ENCODE measurements at regions not wholly inside any gene's neighbourhood (a gene's known extent, or its start where the extent isn't known, plus 50 kb on each side); places are given as distances from the start of the nearest gene placed in this dataset.

DNA sequence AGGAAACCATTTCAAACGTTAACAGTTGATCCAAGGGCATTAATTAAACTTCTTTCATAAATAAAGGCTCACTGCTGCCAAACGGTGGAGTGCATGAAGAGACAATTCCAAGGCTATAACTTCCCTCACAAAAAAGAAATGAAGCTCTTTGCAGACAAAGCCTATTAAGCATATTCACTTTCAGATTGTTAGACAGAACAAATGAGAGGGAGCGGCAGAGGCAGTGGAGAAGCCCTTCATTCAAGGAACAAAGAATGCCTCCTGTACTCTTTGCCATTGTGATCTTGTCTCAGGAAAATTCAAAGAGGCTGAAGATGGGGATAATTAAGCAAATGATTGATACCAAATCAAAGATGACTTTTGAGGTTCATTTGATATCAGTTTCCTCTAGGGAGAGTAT is 370.5 kb upstream of the FAT1 start:
- no peaks in the 10 kb centered on the region for H3K4me1 Mint-ChIP-seq
- Histone ChIP-seq H3K9me3 (ENCODE audit: control extremely low read depth in 1 of 3, control insufficient read depth in 2 of 3, insufficient read depth in 1 of 3, low read length in 2 of 3) (peaks cover 0 to 5% (median 0%) of the 10 kb centered on the region in 3 donors), H2AFZ (ENCODE audit: insufficient read depth, low read depth, low read length, poor library complexity, severe bottlenecking) (no peak overlapping the region), H3K27me3 (replicated peaks in 1 of 4; ENCODE audit: control extremely low read depth in 1 of 4, control insufficient read depth in 3 of 4, insufficient read depth in 4 of 4, low read length in 3 of 4) (no peaks in the 10 kb centered on the region), H3K4me3 (ENCODE audit: control extremely low read depth in 1 of 5, extremely low read depth in 1 of 5, insufficient read depth in 1 of 5, low read depth in 2 of 5, low read length in 4 of 5) (no peak overlapping the region), H3K27ac (ENCODE audit: low read length in 2 of 2) (no peak overlapping the region), H3K79me2 (ENCODE audit: control insufficient read depth, insufficient read depth, low read length) (no peaks in the 10 kb centered on the region), H3K4me2 (replicated peaks; ENCODE audit: low read depth, low read length, poor library complexity, severe bottlenecking) (no peak overlapping the region), H3K36me3 (replicated peaks in 1 of 2; ENCODE audit: control extremely low read depth in 1 of 2, control insufficient read depth in 1 of 2, extremely low read depth in 1 of 2, insufficient read depth in 2 of 2, low read length in 1 of 2) (no peaks in the 10 kb centered on the region), H3K9ac (ENCODE audit: low read length) (no peak overlapping the region), H4K20me1 (ENCODE audit: control insufficient read depth, insufficient read depth, low read length, poor library complexity, severe bottlenecking) (no peaks in the 10 kb centered on the region), H3K4me1 (ENCODE audit: control insufficient read depth in 2 of 2, insufficient read depth in 2 of 2, low read length in 2 of 2) (no peaks in the 10 kb centered on the region)
- no peaks in the 10 kb centered on the region for H3K27me3 Mint-ChIP-seq
- no peak overlapping the region for H3K4me3 Mint-ChIP-seq
- H3K9me3 Mint-ChIP-seq (ENCODE audit: insufficient read depth) = peaks cover 15% of the 10 kb centered on the region
- no peak for ATAC-seq (ENCODE audit: low read depth)
- TF ChIP-seq EZH2 (IDR thresholded peaks at IDR 0.05; ENCODE audit: borderline replicate concordance, insufficient read depth, low read depth, low read length, poor library complexity, severe bottlenecking) = no peak
- TF ChIP-seq, protein P1, sequence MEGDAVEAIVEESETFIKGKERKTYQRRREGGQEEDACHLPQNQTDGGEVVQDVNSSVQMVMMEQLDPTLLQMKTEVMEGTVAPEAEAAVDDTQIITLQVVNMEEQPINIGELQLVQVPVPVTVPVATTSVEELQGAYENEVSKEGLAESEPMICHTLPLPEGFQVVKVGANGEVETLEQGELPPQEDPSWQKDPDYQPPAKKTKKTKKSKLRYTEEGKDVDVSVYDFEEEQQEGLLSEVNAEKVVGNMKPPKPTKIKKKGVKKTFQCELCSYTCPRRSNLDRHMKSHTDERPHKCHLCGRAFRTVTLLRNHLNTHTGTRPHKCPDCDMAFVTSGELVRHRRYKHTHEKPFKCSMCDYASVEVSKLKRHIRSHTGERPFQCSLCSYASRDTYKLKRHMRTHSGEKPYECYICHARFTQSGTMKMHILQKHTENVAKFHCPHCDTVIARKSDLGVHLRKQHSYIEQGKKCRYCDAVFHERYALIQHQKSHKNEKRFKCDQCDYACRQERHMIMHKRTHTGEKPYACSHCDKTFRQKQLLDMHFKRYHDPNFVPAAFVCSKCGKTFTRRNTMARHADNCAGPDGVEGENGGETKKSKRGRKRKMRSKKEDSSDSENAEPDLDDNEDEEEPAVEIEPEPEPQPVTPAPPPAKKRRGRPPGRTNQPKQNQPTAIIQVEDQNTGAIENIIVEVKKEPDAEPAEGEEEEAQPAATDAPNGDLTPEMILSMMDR (IDR thresholded peaks at IDR 0.05) = no peak
- intact Hi-C loops (cut with micrococcal nuclease) = no loop called here
- DNase-seq = no peak
- WGBS (ENCODE audit: insufficient coverage) = 80% methylated on average over 1 of the region's 3 CpGs
- ChIA-PET POLR2A (no interaction called here), CTCF (no interaction called here)
- no peak overlapping the region for H3K27ac Mint-ChIP-seq

DNA sequence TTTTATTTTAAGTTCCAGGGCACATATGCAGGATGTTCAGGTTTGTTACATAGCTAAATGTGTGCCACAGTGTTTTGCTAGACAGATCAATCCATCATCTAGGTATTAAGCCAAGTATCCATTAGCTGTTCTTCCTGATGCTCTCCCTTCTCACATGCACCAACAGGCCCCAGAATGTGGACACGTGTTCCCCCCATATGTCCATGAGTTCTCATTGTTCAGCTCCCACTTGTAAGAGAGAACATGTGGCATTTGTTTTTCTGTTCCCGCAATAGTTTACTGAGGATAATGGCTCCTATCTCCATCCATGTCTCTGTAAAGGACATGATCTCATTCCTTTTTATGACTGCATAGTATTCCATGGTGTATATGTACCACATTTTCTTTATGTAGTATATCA is 374.8 kb upstream of the FAT1 start:
- no peaks in the 10 kb centered on the region for H3K36me3 ChIP-seq (replicated peaks in 1 of 2; ENCODE audit: control extremely low read depth in 1 of 2, control insufficient read depth in 1 of 2, extremely low read depth in 1 of 2, insufficient read depth in 2 of 2, low read length in 1 of 2)
- ATAC-seq (ENCODE audit: low read depth) (no peak), DNase-seq (no peak)
- H3K27me3 ChIP-seq (replicated peaks in 1 of 4; ENCODE audit: control extremely low read depth in 1 of 4, control insufficient read depth in 3 of 4, insufficient read depth in 4 of 4, low read length in 3 of 4) = no peaks in the 10 kb centered on the region
- intact Hi-C loops (cut with micrococcal nuclease) = no loop called here
- no peak overlapping the region for H3K9ac ChIP-seq (ENCODE audit: low read length)
- no peaks in the 10 kb centered on the region for H3K79me2 ChIP-seq (ENCODE audit: control insufficient read depth, insufficient read depth, low read length)
- no peak overlapping the region for H2AFZ ChIP-seq (ENCODE audit: insufficient read depth, low read depth, low read length, poor library complexity, severe bottlenecking)
- H3K9me3 ChIP-seq (ENCODE audit: control extremely low read depth in 1 of 3, control insufficient read depth in 2 of 3, insufficient read depth in 1 of 3, low read length in 2 of 3) = peaks cover 0 to 8% (median 0%) of the 10 kb centered on the region in 3 donors
- H3K9me3 Mint-ChIP-seq (ENCODE audit: insufficient read depth) = peaks cover 13% of the 10 kb centered on the region
- TF ChIP-seq, protein P1 (IDR thresholded peaks at IDR 0.05) = no peak
- TF ChIP-seq EZH2 (IDR thresholded peaks at IDR 0.05; ENCODE audit: borderline replicate concordance, insufficient read depth, low read depth, low read length, poor library complexity, severe bottlenecking) = no peak
- H4K20me1 ChIP-seq (ENCODE audit: control insufficient read depth, insufficient read depth, low read length, poor library complexity, severe bottlenecking) = no peaks in the 10 kb centered on the region
- no peaks in the 10 kb centered on the region for H3K4me1 Mint-ChIP-seq
- no peaks in the 10 kb centered on the region for H3K4me1 ChIP-seq (ENCODE audit: control insufficient read depth in 2 of 2, insufficient read depth in 2 of 2, low read length in 2 of 2)
- H3K27ac ChIP-seq (ENCODE audit: low read length in 2 of 2) = no peak overlapping the region
- H3K27ac Mint-ChIP-seq = no peak overlapping the region
- ChIA-PET CTCF (no interaction called here), POLR2A (no interaction called here)
- no peaks in the 10 kb centered on the region for H3K27me3 Mint-ChIP-seq
- H3K4me3 ChIP-seq (ENCODE audit: control extremely low read depth in 1 of 5, extremely low read depth in 1 of 5, insufficient read depth in 1 of 5, low read depth in 2 of 5, low read length in 4 of 5) = no peak overlapping the region
- no peak overlapping the region for H3K4me2 ChIP-seq (replicated peaks; ENCODE audit: low read depth, low read length, poor library complexity, severe bottlenecking)
- WGBS (ENCODE audit: insufficient coverage) = no CpG with 5 or more reads among the region's 2 CpGs
- H3K4me3 Mint-ChIP-seq = no peak overlapping the region

All from B cell (primary cell).